ENCODE measurements at regions not wholly inside any gene's neighbourhood (a gene's known extent, or its start where the extent isn't known, plus 50 kb on each side); places are given as distances from the start of the nearest gene placed in this dataset.

- Mint-ChIP-seq H3K27ac (peak overlapping the region; percentile 27 to 91 (median 72)), H3K4me3 (no peak overlapping the region), H3K4me1 (peaks cover 15% of the 10 kb centered on the region), H3K9me3 (no peaks in the 10 kb centered on the region), H3K36me3 (ENCODE audit: low read depth) (no peaks in the 10 kb centered on the region), H3K27me3 (ENCODE audit: low read depth) (no peaks in the 10 kb centered on the region)
- TF ChIP-seq, protein P1, sequence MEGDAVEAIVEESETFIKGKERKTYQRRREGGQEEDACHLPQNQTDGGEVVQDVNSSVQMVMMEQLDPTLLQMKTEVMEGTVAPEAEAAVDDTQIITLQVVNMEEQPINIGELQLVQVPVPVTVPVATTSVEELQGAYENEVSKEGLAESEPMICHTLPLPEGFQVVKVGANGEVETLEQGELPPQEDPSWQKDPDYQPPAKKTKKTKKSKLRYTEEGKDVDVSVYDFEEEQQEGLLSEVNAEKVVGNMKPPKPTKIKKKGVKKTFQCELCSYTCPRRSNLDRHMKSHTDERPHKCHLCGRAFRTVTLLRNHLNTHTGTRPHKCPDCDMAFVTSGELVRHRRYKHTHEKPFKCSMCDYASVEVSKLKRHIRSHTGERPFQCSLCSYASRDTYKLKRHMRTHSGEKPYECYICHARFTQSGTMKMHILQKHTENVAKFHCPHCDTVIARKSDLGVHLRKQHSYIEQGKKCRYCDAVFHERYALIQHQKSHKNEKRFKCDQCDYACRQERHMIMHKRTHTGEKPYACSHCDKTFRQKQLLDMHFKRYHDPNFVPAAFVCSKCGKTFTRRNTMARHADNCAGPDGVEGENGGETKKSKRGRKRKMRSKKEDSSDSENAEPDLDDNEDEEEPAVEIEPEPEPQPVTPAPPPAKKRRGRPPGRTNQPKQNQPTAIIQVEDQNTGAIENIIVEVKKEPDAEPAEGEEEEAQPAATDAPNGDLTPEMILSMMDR (IDR thresholded peaks at IDR 0.05; ENCODE audit: unreplicated experiment in 3 of 3): no peak
These were observed 64.8 kb upstream of the PLEKHG3 start for GRCh38 chr14:64639340-64639821.

DNA sequence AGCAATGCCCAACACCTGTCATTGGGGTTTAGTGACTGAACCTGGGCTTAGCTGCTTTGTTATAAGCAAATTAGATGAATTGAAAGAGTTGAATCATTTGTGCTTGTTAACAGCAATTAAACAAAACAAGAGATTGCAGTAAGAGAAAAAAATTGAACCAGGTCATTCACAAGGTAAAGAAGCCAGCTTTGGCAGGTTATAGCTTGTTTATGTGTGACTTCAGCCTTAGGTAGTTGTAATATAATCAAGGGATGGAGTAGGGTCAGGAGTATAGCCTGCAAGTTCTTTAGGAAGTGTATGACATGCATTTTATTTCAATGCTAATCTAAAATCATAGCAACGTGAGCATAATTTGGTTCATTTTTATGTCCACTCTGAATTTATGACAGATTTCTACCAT, 63.4 kb upstream of the PLEKHG3 start:
- Mint-ChIP-seq H3K9me3 (no peaks in the 10 kb centered on the region), H3K4me3 (no peak overlapping the region), H3K36me3 (ENCODE audit: low read depth) (no peaks in the 10 kb centered on the region)

DNA sequence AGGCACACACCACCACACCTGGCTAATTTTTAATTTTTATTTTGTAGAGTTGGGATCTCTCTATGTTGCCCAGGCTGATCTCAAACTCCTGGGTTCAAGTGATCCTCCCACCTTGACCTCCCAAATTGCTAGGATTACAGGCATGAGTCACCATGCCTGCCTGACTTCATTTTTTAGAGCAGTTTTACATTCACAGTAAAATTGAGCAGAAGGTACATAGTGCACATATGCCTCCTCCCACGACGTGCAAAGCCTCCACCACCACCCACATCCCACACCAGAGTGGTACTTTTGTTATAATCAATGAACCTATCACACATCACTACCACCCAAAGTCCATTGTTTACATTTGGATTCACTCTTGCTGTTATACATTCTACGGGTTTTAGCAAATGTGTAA, 62.5 kb upstream of the PLEKHG3 start:
- H3K27me3 Mint-ChIP-seq (ENCODE audit: low read depth): no peaks in the 10 kb centered on the region
- TF ChIP-seq, protein P1 (IDR thresholded peaks at IDR 0.05; ENCODE audit: unreplicated experiment in 3 of 3): no peak
- no peaks in the 10 kb centered on the region for H3K9me3 Mint-ChIP-seq
- H3K4me1 Mint-ChIP-seq: peaks cover 33% of the 10 kb centered on the region
- H3K36me3 Mint-ChIP-seq (ENCODE audit: low read depth): no peaks in the 10 kb centered on the region
- H3K4me3 Mint-ChIP-seq: no peak overlapping the region
- H3K27ac Mint-ChIP-seq: peak overlapping the region in 2 of 3 experiments; percentile 2 to 32

More for the DNA sequence above, 63.4 kb upstream of the PLEKHG3 start:
- peaks cover 30% of the 10 kb centered on the region for H3K4me1 Mint-ChIP-seq
- no peak overlapping the region for H3K27ac Mint-ChIP-seq
- no peaks in the 10 kb centered on the region for H3K27me3 Mint-ChIP-seq (ENCODE audit: low read depth)
- TF ChIP-seq, protein P1 (IDR thresholded peaks at IDR 0.05; ENCODE audit: unreplicated experiment in 3 of 3): no peak

- H3K27me3 Mint-ChIP-seq (ENCODE audit: low read depth): no peaks in the 10 kb centered on the region
- H3K36me3 Mint-ChIP-seq (ENCODE audit: low read depth): no peaks in the 10 kb centered on the region
- H3K4me3 Mint-ChIP-seq: no peak overlapping the region
- TF ChIP-seq, protein P1 (IDR thresholded peaks at IDR 0.05; ENCODE audit: unreplicated experiment in 3 of 3): no peak
- H3K4me1 Mint-ChIP-seq: peaks cover 31% of the 10 kb centered on the region
- no peaks in the 10 kb centered on the region for H3K9me3 Mint-ChIP-seq
- H3K27ac Mint-ChIP-seq: peak overlapping the region in 1 of 3 experiments; percentile 1
These were observed 60.5 kb upstream of the PLEKHG3 start for GRCh38 chr14:64643709-64644108.

GRCh38 chr14:64644629-64645028, 59.6 kb upstream of the PLEKHG3 start:
- TF ChIP-seq, protein P1 (IDR thresholded peaks at IDR 0.05; ENCODE audit: unreplicated experiment in 3 of 3): no peak
- Mint-ChIP-seq H3K4me1 (peaks cover 26% of the 10 kb centered on the region), H3K27ac (peak overlapping the region; percentile 69 to 98 (median 95)), H3K36me3 (ENCODE audit: low read depth) (no peaks in the 10 kb centered on the region), H3K4me3 (no peak overlapping the region), H3K27me3 (ENCODE audit: low read depth) (no peaks in the 10 kb centered on the region), H3K9me3 (no peaks in the 10 kb centered on the region)

DNA sequence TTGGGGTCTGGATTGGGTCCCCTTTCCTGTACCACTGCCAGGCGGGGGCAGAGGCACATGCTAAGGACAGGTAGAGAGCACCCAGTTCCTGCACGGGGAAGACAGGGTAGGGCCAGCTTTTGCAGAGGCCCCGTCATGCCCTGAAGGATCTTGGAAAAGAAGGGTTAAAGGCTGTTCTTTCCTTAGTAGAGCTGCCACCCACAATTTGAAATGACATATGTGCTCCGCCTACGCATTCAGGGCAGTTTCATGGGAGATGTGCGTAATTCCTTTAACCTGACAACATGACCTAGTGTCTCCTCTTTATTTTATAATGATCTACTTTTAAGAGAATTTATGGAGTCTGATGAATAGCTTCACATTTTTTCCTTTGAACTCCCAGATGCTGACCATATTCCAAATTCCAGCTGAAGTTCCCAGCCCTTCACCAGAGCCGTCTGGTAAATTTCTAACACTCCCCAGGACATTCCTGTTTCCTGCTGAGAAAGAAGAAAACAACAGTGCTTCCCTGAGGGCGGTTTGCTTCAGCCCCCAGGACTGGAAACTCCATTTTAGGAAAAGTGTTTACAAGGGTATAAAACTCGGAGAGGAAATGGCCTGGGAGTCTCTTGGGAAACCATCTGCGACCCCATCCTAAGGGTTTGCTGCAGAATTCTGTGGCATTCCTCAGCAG, 58.9 kb upstream of the PLEKHG3 start:
- no peaks in the 10 kb centered on the region for H3K27me3 Mint-ChIP-seq (ENCODE audit: low read depth)
- H3K9me3 Mint-ChIP-seq: no peaks in the 10 kb centered on the region
- TF ChIP-seq, protein P1 (IDR thresholded peaks at IDR 0.05; ENCODE audit: unreplicated experiment in 3 of 3): no peak
- no peaks in the 10 kb centered on the region for H3K36me3 Mint-ChIP-seq (ENCODE audit: low read depth)
- peak overlapping the region; percentile 95 to 98 (median 95) for H3K27ac Mint-ChIP-seq
- peak overlapping the region; percentile 14 to 55 (median 54) for H3K4me3 Mint-ChIP-seq
- peaks cover 25% of the 10 kb centered on the region for H3K4me1 Mint-ChIP-seq
